ENCODE measurements at regions not wholly inside any gene's neighbourhood (a gene's known extent, or its start where the extent isn't known, plus 50 kb on each side); places are given as distances from the start of the nearest gene placed in this dataset.

DNA sequence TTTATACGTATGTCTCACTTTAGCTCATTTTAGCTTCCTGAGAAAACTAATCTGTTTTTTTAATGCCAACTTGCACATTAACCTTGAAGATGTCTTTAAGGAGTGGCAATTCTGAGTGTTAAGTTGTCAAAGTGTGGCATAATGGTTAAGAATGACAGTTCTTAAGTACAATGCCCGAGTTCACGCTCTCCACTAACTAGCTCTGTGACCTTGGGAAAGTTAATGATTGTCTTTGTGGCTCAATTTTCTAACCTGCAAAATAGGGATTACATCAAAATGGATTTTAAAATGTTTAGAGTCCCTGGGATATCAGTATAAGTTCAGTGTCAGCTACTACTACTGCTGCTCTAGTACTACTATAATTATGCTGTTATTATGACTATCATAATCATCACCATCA, 409.7 kb downstream of the SOCS6 start:
- H4K20me1 ChIP-seq (ENCODE audit: insufficient read depth, low read length) = no peaks in the 10 kb centered on the region
- no peak overlapping the region for H3K4me3 ChIP-seq (replicated peaks in 1 of 3; ENCODE audit: insufficient read depth in 1 of 3, low read depth in 2 of 3, low read length in 3 of 3)
- H3K79me2 ChIP-seq (ENCODE audit: insufficient read depth, low read length) = no peaks in the 10 kb centered on the region
- WGBS (ENCODE audit: low lambda C conversion rate) = 29% methylated on average over 3 of the region's 3 CpGs
- FAIRE-seq = no peak
- H3K27ac ChIP-seq (ENCODE audit: extremely low read length, insufficient read depth, low read length) = no peak overlapping the region
- TF ChIP-seq, protein P1, sequence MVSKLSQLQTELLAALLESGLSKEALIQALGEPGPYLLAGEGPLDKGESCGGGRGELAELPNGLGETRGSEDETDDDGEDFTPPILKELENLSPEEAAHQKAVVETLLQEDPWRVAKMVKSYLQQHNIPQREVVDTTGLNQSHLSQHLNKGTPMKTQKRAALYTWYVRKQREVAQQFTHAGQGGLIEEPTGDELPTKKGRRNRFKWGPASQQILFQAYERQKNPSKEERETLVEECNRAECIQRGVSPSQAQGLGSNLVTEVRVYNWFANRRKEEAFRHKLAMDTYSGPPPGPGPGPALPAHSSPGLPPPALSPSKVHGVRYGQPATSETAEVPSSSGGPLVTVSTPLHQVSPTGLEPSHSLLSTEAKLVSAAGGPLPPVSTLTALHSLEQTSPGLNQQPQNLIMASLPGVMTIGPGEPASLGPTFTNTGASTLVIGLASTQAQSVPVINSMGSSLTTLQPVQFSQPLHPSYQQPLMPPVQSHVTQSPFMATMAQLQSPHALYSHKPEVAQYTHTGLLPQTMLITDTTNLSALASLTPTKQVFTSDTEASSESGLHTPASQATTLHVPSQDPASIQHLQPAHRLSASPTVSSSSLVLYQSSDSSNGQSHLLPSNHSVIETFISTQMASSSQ (IDR thresholded peaks at IDR 0.05; ENCODE audit: low read depth) = peak; percentile 70
- TF ChIP-seq, protein P1 (CRISPR knock-in tag; IDR thresholded peaks at IDR 0.05; ENCODE audit: borderline replicate concordance) = peak; percentile 19; the same call in 1 of the 2 replicates
- TF ChIP-seq ZNF629 (CRISPR knock-in tag; conservative IDR thresholded peaks at IDR 0.05) = 0 out of 2 replicates have a peak, but pooled peaks have one; percentile 26
- no peak for TF ChIP-seq ATAD3A (CRISPR knock-in tag; IDR thresholded peaks at IDR 0.05)
- TF ChIP-seq HDAC2 (CRISPR knock-in tag; IDR thresholded peaks at IDR 0.05) = no peak
- 0 out of 4 replicates have a peak, but pooled peaks of 1 of the 2 experiments have one; percentile 1 for TF ChIP-seq MAFK (conservative IDR thresholded peaks at IDR 0.05 in 1 of 2, IDR thresholded peaks at IDR 0.05 in 1 of 2; ENCODE audit: low read length in 2 of 2)
- ChIA-PET POLR2A (no interaction called here), CTCF (ENCODE audit: low intra/inter-chr PET ratio, low total read pairs) (no interaction called here)
- H3K4me2 ChIP-seq (ENCODE audit: low read depth, low read length) = no peak overlapping the region
- H3K27me3 ChIP-seq (ENCODE audit: control insufficient read depth in 1 of 2, insufficient read depth in 2 of 2, low read length in 2 of 2) = no peaks in the 10 kb centered on the region
- peaks cover 16% of the 10 kb centered on the region for H3K4me1 ChIP-seq (ENCODE audit: insufficient read depth, low read length)
- peak; percentile 6 for DNase-seq (ENCODE audit: low spot score)
- H3K9ac ChIP-seq (ENCODE audit: insufficient read depth, low read depth, low read length) = no peak overlapping the region
- intact Hi-C loops (cut with micrococcal nuclease; ENCODE audit: unreplicated experiment) (no loop called here), in situ Hi-C loops (cut with HindIII; ENCODE audit: extremely low pct_ligation_motif_present, low pct_unique_long_range_greater_than_20kb) (no loop called here)
- ATAC-seq = peak; percentile 79
- no peak overlapping the region for H2AFZ ChIP-seq (ENCODE audit: low read length)
- no peaks in the 10 kb centered on the region; the same call in 1 of the 2 replicates for H3K9me3 ChIP-seq (ENCODE audit: low read length)
- no TSS peak for BruUV-seq (replicated peaks)
- no peaks in the 10 kb centered on the region for H3K36me3 ChIP-seq (replicated peaks in 1 of 2; ENCODE audit: control insufficient read depth in 1 of 2, insufficient read depth in 2 of 2, low read length in 2 of 2)

Measured in HepG2 (cell line).